ENCODE measurements at regions not wholly inside any gene's neighbourhood (a gene's known extent, or its start where the extent isn't known, plus 50 kb on each side); places are given as distances from the start of the nearest gene placed in this dataset.

DNA sequence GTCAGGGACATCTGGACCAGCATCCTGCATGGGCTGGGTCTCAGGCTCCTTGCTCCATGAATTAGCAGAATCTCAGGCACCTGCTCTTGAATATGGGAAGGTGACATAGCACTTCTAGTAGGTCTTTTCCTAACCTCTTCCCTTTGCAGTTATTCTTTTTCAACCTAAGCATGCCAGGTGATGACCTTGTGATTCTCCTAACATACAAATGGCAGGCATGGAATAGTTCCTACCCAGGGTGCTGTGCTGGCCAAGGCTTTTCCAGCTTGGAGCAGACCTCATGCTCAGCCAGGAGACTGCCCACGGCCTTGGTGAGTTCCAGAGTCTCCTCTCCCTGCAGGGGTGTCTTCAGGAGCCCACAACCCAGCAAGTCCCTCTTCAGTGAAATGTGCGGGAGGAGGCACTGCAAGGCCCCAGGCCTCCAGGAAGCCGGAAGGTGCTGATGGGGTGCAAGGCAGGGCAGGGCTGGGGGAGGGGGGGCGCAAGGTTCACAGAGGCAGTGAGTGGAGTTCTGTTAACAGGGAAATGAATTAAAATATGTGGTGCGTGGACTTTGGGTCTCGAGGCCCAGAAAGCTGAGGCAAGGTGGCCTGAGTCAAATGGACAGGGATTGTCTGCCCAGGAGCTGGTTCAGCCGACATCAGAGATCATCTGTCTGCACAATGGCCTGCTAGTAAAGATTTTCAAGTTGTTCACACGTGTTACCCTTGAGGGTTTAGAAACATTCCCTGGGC lies 75.9 kb upstream of the SEPTIN5 start:
- TF ChIP-seq, protein P1, sequence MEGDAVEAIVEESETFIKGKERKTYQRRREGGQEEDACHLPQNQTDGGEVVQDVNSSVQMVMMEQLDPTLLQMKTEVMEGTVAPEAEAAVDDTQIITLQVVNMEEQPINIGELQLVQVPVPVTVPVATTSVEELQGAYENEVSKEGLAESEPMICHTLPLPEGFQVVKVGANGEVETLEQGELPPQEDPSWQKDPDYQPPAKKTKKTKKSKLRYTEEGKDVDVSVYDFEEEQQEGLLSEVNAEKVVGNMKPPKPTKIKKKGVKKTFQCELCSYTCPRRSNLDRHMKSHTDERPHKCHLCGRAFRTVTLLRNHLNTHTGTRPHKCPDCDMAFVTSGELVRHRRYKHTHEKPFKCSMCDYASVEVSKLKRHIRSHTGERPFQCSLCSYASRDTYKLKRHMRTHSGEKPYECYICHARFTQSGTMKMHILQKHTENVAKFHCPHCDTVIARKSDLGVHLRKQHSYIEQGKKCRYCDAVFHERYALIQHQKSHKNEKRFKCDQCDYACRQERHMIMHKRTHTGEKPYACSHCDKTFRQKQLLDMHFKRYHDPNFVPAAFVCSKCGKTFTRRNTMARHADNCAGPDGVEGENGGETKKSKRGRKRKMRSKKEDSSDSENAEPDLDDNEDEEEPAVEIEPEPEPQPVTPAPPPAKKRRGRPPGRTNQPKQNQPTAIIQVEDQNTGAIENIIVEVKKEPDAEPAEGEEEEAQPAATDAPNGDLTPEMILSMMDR (conservative IDR thresholded peaks at IDR 0.05), result no peak
- no peak overlapping the region for H2AFZ ChIP-seq (ENCODE audit: low read length)
- Mint-ChIP-seq H3K4me3 (no peak overlapping the region), H3K36me3 (ENCODE audit: insufficient read depth in 1 of 3, low read depth in 3 of 3) (no peaks in the 10 kb centered on the region), H3K9me3 (no peaks in the 10 kb centered on the region; a peak in 1 of 5 replicates), H3K27me3 (ENCODE audit: low read depth) (peaks cover 22% of the 10 kb centered on the region), H3K4me1 (peaks cover 8 to 10% of the 10 kb centered on the region in 2 experiments), H3K27ac (no peak overlapping the region; a peak in 1 of 7 replicates)
- H4K20me1 ChIP-seq (ENCODE audit: control insufficient read depth, insufficient read depth, insufficient read length), result no peaks in the 10 kb centered on the region
- no peak overlapping the region for H2AK5ac ChIP-seq (ENCODE audit: insufficient read length, low read length)
- no peak overlapping the region for H2BK120ac ChIP-seq (ENCODE audit: low read depth, low read length, poor library complexity, severe bottlenecking)
- no peak overlapping the region for H3K4ac ChIP-seq (ENCODE audit: low read depth, low read length)
- no peaks in the 10 kb centered on the region for H3K9me3 ChIP-seq (ENCODE audit: control insufficient read depth, low read depth, low read length)
- no peaks in the 10 kb centered on the region for H3K4me1 ChIP-seq (ENCODE audit: insufficient read depth, low read length)
- no CpG with 5 or more reads among the region's 8 CpGs for WGBS (ENCODE audit: extremely low coverage, insufficient read length, low lambda C conversion rate)
- no peak overlapping the region for H3T11ph ChIP-seq (ENCODE audit: low read length)
- H2BK12ac ChIP-seq (ENCODE audit: insufficient read length, low read depth, low read length), result no peak overlapping the region
- H4K91ac ChIP-seq (ENCODE audit: insufficient read length, low read depth, low read length), result no peak overlapping the region
- no peak overlapping the region for H3K18ac ChIP-seq (ENCODE audit: insufficient read length, low read depth, low read length)
- no peak overlapping the region for H2BK15ac ChIP-seq (ENCODE audit: low read depth, low read length)
- no peaks in the 10 kb centered on the region for H3K79me1 ChIP-seq (ENCODE audit: insufficient read depth, low read depth, low read length, poor library complexity, severe bottlenecking)
- H4K8ac ChIP-seq (replicated peaks; ENCODE audit: insufficient read length, low read depth, low read length), result no peak overlapping the region
- H3K56ac ChIP-seq (ENCODE audit: insufficient read length, low read depth, low read length), result no peak overlapping the region
- no peak overlapping the region for H3K23ac ChIP-seq (ENCODE audit: insufficient read length, low read depth, low read length)
- H4K5ac ChIP-seq (ENCODE audit: insufficient read length, low read depth, low read length), result no peak overlapping the region
- H3K27me3 ChIP-seq (ENCODE audit: insufficient read depth, low read length), result no peaks in the 10 kb centered on the region; the same call in 1 of the 2 replicates
- peak; percentile 16 for DNase-seq
- no peak overlapping the region for H3K14ac ChIP-seq (ENCODE audit: insufficient read depth, low read length)
- no peak overlapping the region for H3K27ac ChIP-seq (ENCODE audit: insufficient read length, low read depth, low read length)
- H3K9ac ChIP-seq (ENCODE audit: extremely low read depth, insufficient read length, low read length), result no peak overlapping the region
- H3K79me2 ChIP-seq (ENCODE audit: insufficient read depth, low read length), result no peaks in the 10 kb centered on the region
- H3K4me2 ChIP-seq (ENCODE audit: insufficient read depth, insufficient read length, low read length), result no peak overlapping the region
- H3K23me2 ChIP-seq (ENCODE audit: insufficient read length, low read depth, low read length, poor library complexity, severe bottlenecking), result no peaks in the 10 kb centered on the region
- H2BK20ac ChIP-seq (ENCODE audit: low read depth, low read length, poor library complexity, severe bottlenecking), result no peak overlapping the region
- H2BK5ac ChIP-seq (ENCODE audit: insufficient read length, low read length), result no peak overlapping the region

Measured in H9 (cell line).